B cell (primary cell): ENCODE measurements at regions not wholly inside any gene's neighbourhood (a gene's known extent, or its start where the extent isn't known, plus 50 kb on each side); places are given as distances from the start of the nearest gene placed in this dataset.

Experiments
- ATAC-seq: fragments of 200-7000 bp; cut with Tn5 transposase; one replicate; pipeline ENCODE4 v1.10.0; 2021; ENCODE audit warnings: low read depth, mild to moderate bottlenecking, moderate number of reproducible peaks, moderate library complexity
- CTCF ChIA-PET: fragments of 350-600 bp; sonication (Branson Sonifier 250); formaldehyde crosslinking; loops from one replicate; lab custom pipeline; 2021; ENCODE audit warnings: antibody characterized with exemption, inconsistent platforms; lab: Charles Lee
- POLR2A ChIA-PET: fragments of 350-600 bp; sonication (Branson Sonifier 250); formaldehyde crosslinking; loops from one replicate; lab custom pipeline; 2021; ENCODE audit warnings: antibody characterized with exemption; lab: Charles Lee
- DNase-seq: peaks from one replicate; pipeline ENCODE4 v3.0.0; 2013
- H2AFZ ChIP-seq: 2 replicates; pipeline ENCODE4 v1.6.1; 2012; ENCODE audit warnings: mild to moderate bottlenecking, low read depth, low read length; ENCODE audit not compliant: insufficient read depth, poor library complexity, severe bottlenecking
- H3K27ac ChIP-seq, 2 donors: 1 replicate in 1 of 2; 2 replicates in 1 of 2; pipeline ENCODE4 v1.5.1; 2012 to 2013; ENCODE audit warnings: low read length in 2 of 2, mild to moderate bottlenecking in 2 of 2, moderate library complexity in 1 of 2
- H3K27me3 ChIP-seq, 4 experiments: fragments of 200-600 bp in 1 of 4; sonication (generic) in 1 of 4; replicated peaks in 1 of 4; 1 replicate in 2 of 4; 2 replicates in 2 of 4; pipeline versions ENCODE4 v1.6.1 to v1.7.0; 2013 to 2016; ENCODE audit warnings: low read length in 3 of 4, mild to moderate bottlenecking in 2 of 4, mixed read lengths in 1 of 4, moderate library complexity in 1 of 4; ENCODE audit not compliant: insufficient read depth in 4 of 4, control insufficient read depth in 3 of 4; ENCODE audit errors: control extremely low read depth in 1 of 4
- H3K36me3 ChIP-seq, 2 experiments: replicated peaks in 1 of 2; 1 replicate in 1 of 2; 2 replicates in 1 of 2; pipeline versions ENCODE4 v1.6.1 to v1.7.1; 2013; ENCODE audit warnings: low read length in 1 of 2; ENCODE audit not compliant: insufficient read depth in 2 of 2, control insufficient read depth in 1 of 2; ENCODE audit errors: control extremely low read depth in 1 of 2, extremely low read depth in 1 of 2
- H3K4me1 ChIP-seq, 2 donors: fragments of 200-600 bp in 1 of 2; sonication (generic) in 1 of 2; 1 replicate in 1 of 2; 2 replicates in 1 of 2; pipeline versions ENCODE4 v1.5.1 to v1.6.1; 2013 to 2017; ENCODE audit warnings: low read length in 2 of 2; ENCODE audit not compliant: control insufficient read depth in 2 of 2, insufficient read depth in 2 of 2
- H3K4me2 ChIP-seq: replicated peaks from 2 replicates; pipeline ENCODE3; 2012; ENCODE audit warnings: mild to moderate bottlenecking, low read depth, low read length; ENCODE audit not compliant: poor library complexity, severe bottlenecking
- H3K4me3 ChIP-seq, 5 experiments: fragments of 200-600 bp in 1 of 5; sonication (generic) in 1 of 5; 1 replicate in 3 of 5; 2 replicates in 2 of 5; pipeline versions ENCODE4 v1.5.1 to v1.7.0; 2011 to 2016; ENCODE audit warnings: low read length in 4 of 5, mild to moderate bottlenecking in 4 of 5, low read depth in 2 of 5, control low read depth in 1 of 5, moderate library complexity in 1 of 5; ENCODE audit not compliant: insufficient read depth in 1 of 5; ENCODE audit errors: control extremely low read depth in 1 of 5, extremely low read depth in 1 of 5
- H3K79me2 ChIP-seq: fragments of 200-600 bp; sonication (generic); one replicate; pipeline ENCODE4 v1.6.0; 2016; ENCODE audit warnings: low read length; ENCODE audit not compliant: control insufficient read depth, insufficient read depth
- H3K9ac ChIP-seq: fragments of 200-600 bp; sonication (generic); 2 replicates; pipeline ENCODE4 v1.6.1; 2017; ENCODE audit warnings: mild to moderate bottlenecking, low read length, moderate library complexity
- H3K9me3 ChIP-seq, 3 donors: one replicate each; pipeline versions ENCODE4 v1.6.1 to v1.7.1; 2013; ENCODE audit warnings: low read length in 2 of 3; ENCODE audit not compliant: control insufficient read depth in 2 of 3, insufficient read depth in 1 of 3; ENCODE audit errors: control extremely low read depth in 1 of 3
- H4K20me1 ChIP-seq: 2 replicates; pipeline ENCODE4 v1.6.0; 2012; ENCODE audit warnings: mild to moderate bottlenecking, low read length; ENCODE audit not compliant: insufficient read depth, control insufficient read depth, poor library complexity, severe bottlenecking
- H3K27ac Mint-ChIP-seq: one replicate; pipeline ENCODE4 v1.8.0; 2021; ENCODE audit warnings: mixed read lengths
- H3K27me3 Mint-ChIP-seq: one replicate; pipeline ENCODE4 v1.8.0; 2021; ENCODE audit warnings: mixed read lengths
- H3K4me1 Mint-ChIP-seq: one replicate; pipeline ENCODE4 v1.8.0; 2021; ENCODE audit warnings: mixed read lengths
- H3K4me3 Mint-ChIP-seq: one replicate; pipeline ENCODE4 v1.8.0; 2021; ENCODE audit warnings: mixed read lengths
- H3K9me3 Mint-ChIP-seq: one replicate; pipeline ENCODE4 v1.8.0; 2022; ENCODE audit warnings: mixed read lengths; ENCODE audit not compliant: insufficient read depth
- EZH2 ChIP-seq: IDR thresholded peaks from 2 replicates; pipeline ENCODE4 v1.6.1; 2012; ENCODE audit warnings: borderline replicate concordance, low read depth, mild to moderate bottlenecking, moderate library complexity, low read length; ENCODE audit not compliant: insufficient read depth, poor library complexity, severe bottlenecking
- WGBS: methylation state at CpG from one replicate; pipeline ENCODE4 v1.1.5; 2013; ENCODE audit warnings: missing lambda C conversion rate; ENCODE audit not compliant: insufficient coverage; 5-methylcytosine and 5-hydroxymethylcytosine counted together
- intact Hi-C: fragments of 100-400 bp; cut with micrococcal nuclease; formaldehyde crosslinking; loops from one replicate; pipeline ENCODE4 v1.10.0; 2022
- TF ChIP-seq, protein P1 (sequence below): fragments of 200-600 bp; IDR thresholded peaks from one replicate; pipeline ENCODE4 v1.8.0; 2022; ENCODE audit warnings: antibody characterized with exemption, mild to moderate bottlenecking

DNA sequence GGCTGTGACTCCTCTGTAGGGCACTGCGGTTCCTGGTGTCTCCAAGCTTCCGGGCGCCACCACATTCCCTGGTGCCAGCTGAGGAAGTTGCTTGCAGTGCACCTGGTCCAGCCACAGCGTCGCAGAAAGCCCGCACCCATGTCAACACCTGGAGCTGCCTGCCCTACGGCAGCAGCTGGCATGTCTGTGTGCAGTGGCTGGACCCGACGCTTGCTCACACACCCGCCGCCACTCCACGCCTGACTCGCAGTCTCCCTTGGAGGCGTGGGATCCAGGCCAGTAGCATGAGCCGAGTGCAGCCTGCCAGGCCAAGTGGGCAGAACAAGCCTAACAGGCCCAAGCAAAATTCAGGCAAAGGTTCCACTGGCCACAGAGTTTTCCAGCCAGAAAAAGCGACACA lies 118.1 kb upstream of the PHF14 start:
- Histone ChIP-seq H3K36me3 (no peaks in the 10 kb centered on the region), H2AFZ (no peak overlapping the region), H3K27me3 (no peaks in the 10 kb centered on the region), H3K9ac (no peak overlapping the region), H3K27ac (no peak overlapping the region), H3K4me2 (no peak overlapping the region), H4K20me1 (no peaks in the 10 kb centered on the region), H3K79me2 (no peaks in the 10 kb centered on the region), H3K9me3 (peaks cover 0 to 3% (median 0%) of the 10 kb centered on the region in 3 donors), H3K4me1 (no peaks in the 10 kb centered on the region), H3K4me3 (no peak overlapping the region)
- peaks cover 5% of the 10 kb centered on the region for H3K27me3 Mint-ChIP-seq
- TF ChIP-seq, protein P1, sequence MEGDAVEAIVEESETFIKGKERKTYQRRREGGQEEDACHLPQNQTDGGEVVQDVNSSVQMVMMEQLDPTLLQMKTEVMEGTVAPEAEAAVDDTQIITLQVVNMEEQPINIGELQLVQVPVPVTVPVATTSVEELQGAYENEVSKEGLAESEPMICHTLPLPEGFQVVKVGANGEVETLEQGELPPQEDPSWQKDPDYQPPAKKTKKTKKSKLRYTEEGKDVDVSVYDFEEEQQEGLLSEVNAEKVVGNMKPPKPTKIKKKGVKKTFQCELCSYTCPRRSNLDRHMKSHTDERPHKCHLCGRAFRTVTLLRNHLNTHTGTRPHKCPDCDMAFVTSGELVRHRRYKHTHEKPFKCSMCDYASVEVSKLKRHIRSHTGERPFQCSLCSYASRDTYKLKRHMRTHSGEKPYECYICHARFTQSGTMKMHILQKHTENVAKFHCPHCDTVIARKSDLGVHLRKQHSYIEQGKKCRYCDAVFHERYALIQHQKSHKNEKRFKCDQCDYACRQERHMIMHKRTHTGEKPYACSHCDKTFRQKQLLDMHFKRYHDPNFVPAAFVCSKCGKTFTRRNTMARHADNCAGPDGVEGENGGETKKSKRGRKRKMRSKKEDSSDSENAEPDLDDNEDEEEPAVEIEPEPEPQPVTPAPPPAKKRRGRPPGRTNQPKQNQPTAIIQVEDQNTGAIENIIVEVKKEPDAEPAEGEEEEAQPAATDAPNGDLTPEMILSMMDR = no peak
- no peak for TF ChIP-seq EZH2
- ATAC-seq (no peak), DNase-seq (no peak)
- POLR2A ChIA-PET = no interaction called here
- H3K4me3 Mint-ChIP-seq = no peak overlapping the region
- 94% methylated on average over 15 of the region's 16 CpGs for WGBS
- H3K9me3 Mint-ChIP-seq = no peaks in the 10 kb centered on the region
- intact Hi-C loops = no loop called here
- CTCF ChIA-PET = no interaction called here
- no peaks in the 10 kb centered on the region for H3K4me1 Mint-ChIP-seq
- H3K27ac Mint-ChIP-seq = no peak overlapping the region

GRCh38 chr7:10860516-10860915 lies 113.2 kb upstream of the PHF14 start:
- DNase-seq = no peak
- no peak overlapping the region for H3K27ac ChIP-seq
- ChIA-PET CTCF (no interaction called here), POLR2A (no interaction called here)
- no peaks in the 10 kb centered on the region for H3K27me3 ChIP-seq
- no peaks in the 10 kb centered on the region for H3K36me3 ChIP-seq
- H3K27ac Mint-ChIP-seq = no peak overlapping the region
- H3K4me2 ChIP-seq = no peak overlapping the region
- H3K4me1 ChIP-seq = no peaks in the 10 kb centered on the region
- no peak overlapping the region for H2AFZ ChIP-seq
- H3K9me3 Mint-ChIP-seq = no peaks in the 10 kb centered on the region
- H3K4me3 Mint-ChIP-seq = no peak overlapping the region
- no peaks in the 10 kb centered on the region for H3K4me1 Mint-ChIP-seq
- intact Hi-C loops = no loop called here
- no peaks in the 10 kb centered on the region for H4K20me1 ChIP-seq
- WGBS = no CpG with 5 or more reads among the region's 2 CpGs
- H3K27me3 Mint-ChIP-seq = peaks cover 5% of the 10 kb centered on the region
- no peak overlapping the region for H3K9ac ChIP-seq
- no peaks in the 10 kb centered on the region for H3K79me2 ChIP-seq
- TF ChIP-seq EZH2 = no peak
- TF ChIP-seq, protein P1 = no peak
- no peaks in the 10 kb centered on the region for H3K9me3 ChIP-seq
- no peak overlapping the region for H3K4me3 ChIP-seq
- ATAC-seq = no peak
